ENCODE measurements at regions not wholly inside any gene's neighbourhood (a gene's known extent, or its start where the extent isn't known, plus 50 kb on each side); places are given as distances from the start of the nearest gene placed in this dataset.
A peak's percentile ranks its signal among the peaks of the same experiment; 100 is the strongest.
"Not testable (repeated sequence)": the region's sequence is repeated elsewhere in the genome, so short reads cannot be mapped to it uniquely, and the experiment has no call there.

- Histone ChIP-seq H3K9me3 (replicated peaks; ENCODE audit: control insufficient read depth, low read depth, low read length) (peaks cover 2% of the 10 kb centered on the region), H3K27ac (ENCODE audit: low read length) (no peak overlapping the region), H3K27me3 (ENCODE audit: control insufficient read depth, insufficient read depth, low read length) (no peaks in the 10 kb centered on the region), H3K4me1 (ENCODE audit: control insufficient read depth, insufficient read depth, low read length) (no peaks in the 10 kb centered on the region), H3K36me3 (ENCODE audit: control insufficient read depth, insufficient read depth, low read length) (no peaks in the 10 kb centered on the region), H3K4me3 (ENCODE audit: low read length) (no peak overlapping the region)
- DNase-seq, result no peak
- WGBS (ENCODE audit: insufficient coverage), result no CpG with 5 or more reads among the region's 1 CpG
These were observed 1012.0 kb downstream of the RPA4 start for GRCh38 chrX:97895751-97896150.

GRCh38 chrX:97897998-97898397 lies 1014.3 kb downstream of the RPA4 start:
- H3K36me3 ChIP-seq (ENCODE audit: control insufficient read depth, insufficient read depth, low read length), result no peaks in the 10 kb centered on the region
- no peak overlapping the region for H3K4me3 ChIP-seq (ENCODE audit: low read length)
- no peaks in the 10 kb centered on the region for H3K9me3 ChIP-seq (replicated peaks; ENCODE audit: control insufficient read depth, low read depth, low read length)
- no peak for DNase-seq
- H3K27me3 ChIP-seq (ENCODE audit: control insufficient read depth, insufficient read depth, low read length), result peaks cover 3% of the 10 kb centered on the region
- H3K4me1 ChIP-seq (ENCODE audit: control insufficient read depth, insufficient read depth, low read length), result no peaks in the 10 kb centered on the region
- no peak overlapping the region for H3K27ac ChIP-seq (ENCODE audit: low read length)
- WGBS (ENCODE audit: insufficient coverage), result no CpG with 5 or more reads among the region's 1 CpG

- DNase-seq, result no peak
- Histone ChIP-seq H3K36me3 (ENCODE audit: control insufficient read depth, insufficient read depth, low read length) (no peaks in the 10 kb centered on the region), H3K27ac (ENCODE audit: low read length) (no peak overlapping the region), H3K27me3 (ENCODE audit: control insufficient read depth, insufficient read depth, low read length) (peaks cover 3% of the 10 kb centered on the region), H3K4me1 (ENCODE audit: control insufficient read depth, insufficient read depth, low read length) (no peaks in the 10 kb centered on the region), H3K9me3 (replicated peaks; ENCODE audit: control insufficient read depth, low read depth, low read length) (no peaks in the 10 kb centered on the region), H3K4me3 (ENCODE audit: low read length) (no peak overlapping the region)
- WGBS (ENCODE audit: insufficient coverage), result 88% methylated on average over 1 of the region's 2 CpGs
These were observed 1015.1 kb downstream of the RPA4 start for GRCh38 chrX:97898798-97899197.

- Histone ChIP-seq H3K4me3 (ENCODE audit: low read length) (no peak overlapping the region), H3K27ac (ENCODE audit: low read length) (no peak overlapping the region), H3K9me3 (replicated peaks; ENCODE audit: control insufficient read depth, low read depth, low read length) (peaks cover 2% of the 10 kb centered on the region), H3K4me1 (ENCODE audit: control insufficient read depth, insufficient read depth, low read length) (no peaks in the 10 kb centered on the region), H3K36me3 (ENCODE audit: control insufficient read depth, insufficient read depth, low read length) (no peaks in the 10 kb centered on the region), H3K27me3 (ENCODE audit: control insufficient read depth, insufficient read depth, low read length) (peaks cover 2% of the 10 kb centered on the region)
- no peak for DNase-seq
- WGBS (ENCODE audit: insufficient coverage), result no CpG with 5 or more reads among the region's 1 CpG
These were observed 1024.1 kb downstream of the RPA4 start for GRCh38 chrX:97907791-97908190.

- no peaks in the 10 kb centered on the region for H3K4me1 ChIP-seq (ENCODE audit: control insufficient read depth, insufficient read depth, low read length)
- H3K27me3 ChIP-seq (ENCODE audit: control insufficient read depth, insufficient read depth, low read length), result peaks cover 2% of the 10 kb centered on the region
- H3K36me3 ChIP-seq (ENCODE audit: control insufficient read depth, insufficient read depth, low read length), result no peaks in the 10 kb centered on the region
- H3K9me3 ChIP-seq (replicated peaks; ENCODE audit: control insufficient read depth, low read depth, low read length), result peaks cover 2% of the 10 kb centered on the region
- H3K27ac ChIP-seq (ENCODE audit: low read length), result no peak overlapping the region
- no peak overlapping the region for H3K4me3 ChIP-seq (ENCODE audit: low read length)
- 70% methylated on average over 1 of the region's 3 CpGs for WGBS (ENCODE audit: insufficient coverage)
- DNase-seq, result peak; percentile 7
These were observed 1025.5 kb downstream of the RPA4 start for GRCh38 chrX:97909245-97909644.

GRCh38 chrX:97915390-97915789 lies 1031.7 kb downstream of the RPA4 start:
- not testable (repeated sequence) for H3K9me3 ChIP-seq (replicated peaks; ENCODE audit: control insufficient read depth, low read depth, low read length); DNase-seq; H3K4me3 ChIP-seq (ENCODE audit: low read length); H3K27ac ChIP-seq (ENCODE audit: low read length); H3K4me1 ChIP-seq (ENCODE audit: control insufficient read depth, insufficient read depth, low read length); H3K36me3 ChIP-seq (ENCODE audit: control insufficient read depth, insufficient read depth, low read length)
- 100% methylated on average over 4 of the region's 10 CpGs for WGBS (ENCODE audit: insufficient coverage)
- peaks cover 13% of the 10 kb centered on the region for H3K27me3 ChIP-seq (ENCODE audit: control insufficient read depth, insufficient read depth, low read length)

GRCh38 chrX:97921223-97921622 lies 1037.5 kb downstream of the RPA4 start:
- not testable (repeated sequence) for H3K4me1 ChIP-seq (ENCODE audit: control insufficient read depth, insufficient read depth, low read length); DNase-seq; H3K36me3 ChIP-seq (ENCODE audit: control insufficient read depth, insufficient read depth, low read length); H3K9me3 ChIP-seq (replicated peaks; ENCODE audit: control insufficient read depth, low read depth, low read length); H3K27me3 ChIP-seq (ENCODE audit: control insufficient read depth, insufficient read depth, low read length); H3K27ac ChIP-seq (ENCODE audit: low read length); H3K4me3 ChIP-seq (ENCODE audit: low read length)
- WGBS (ENCODE audit: insufficient coverage), result 92% methylated on average over 7 of the region's 8 CpGs

- H3K36me3 ChIP-seq (ENCODE audit: control insufficient read depth, insufficient read depth, low read length), result no peaks in the 10 kb centered on the region
- no peak for DNase-seq
- no peak overlapping the region for H3K4me3 ChIP-seq (ENCODE audit: low read length)
- H3K27me3 ChIP-seq (ENCODE audit: control insufficient read depth, insufficient read depth, low read length), result no peaks in the 10 kb centered on the region
- no CpG with 5 or more reads among the region's 2 CpGs for WGBS (ENCODE audit: insufficient coverage)
- peaks cover 3% of the 10 kb centered on the region for H3K9me3 ChIP-seq (replicated peaks; ENCODE audit: control insufficient read depth, low read depth, low read length)
- no peak overlapping the region for H3K27ac ChIP-seq (ENCODE audit: low read length)
- H3K4me1 ChIP-seq (ENCODE audit: control insufficient read depth, insufficient read depth, low read length), result no peaks in the 10 kb centered on the region
These were observed 1047.9 kb downstream of the RPA4 start for GRCh38 chrX:97931586-97931985.

GRCh38 chrX:97936296-97936695 lies 1052.6 kb downstream of the RPA4 start:
- Histone ChIP-seq H3K27me3 (ENCODE audit: control insufficient read depth, insufficient read depth, low read length) (no peaks in the 10 kb centered on the region), H3K9me3 (replicated peaks; ENCODE audit: control insufficient read depth, low read depth, low read length) (no peaks in the 10 kb centered on the region), H3K4me1 (ENCODE audit: control insufficient read depth, insufficient read depth, low read length) (no peaks in the 10 kb centered on the region), H3K27ac (ENCODE audit: low read length) (no peak overlapping the region), H3K36me3 (ENCODE audit: control insufficient read depth, insufficient read depth, low read length) (no peaks in the 10 kb centered on the region), H3K4me3 (ENCODE audit: low read length) (no peak overlapping the region)
- no CpG with 5 or more reads among the region's 1 CpG for WGBS (ENCODE audit: insufficient coverage)
- DNase-seq, result no peak

- DNase-seq, result peak; percentile 2
- Histone ChIP-seq H3K27ac (ENCODE audit: low read length) (no peak overlapping the region), H3K4me3 (ENCODE audit: low read length) (no peak overlapping the region), H3K36me3 (ENCODE audit: control insufficient read depth, insufficient read depth, low read length) (no peaks in the 10 kb centered on the region), H3K4me1 (ENCODE audit: control insufficient read depth, insufficient read depth, low read length) (no peaks in the 10 kb centered on the region), H3K27me3 (ENCODE audit: control insufficient read depth, insufficient read depth, low read length) (no peaks in the 10 kb centered on the region), H3K9me3 (replicated peaks; ENCODE audit: control insufficient read depth, low read depth, low read length) (no peaks in the 10 kb centered on the region)
- no CpG with 5 or more reads among the region's 1 CpG for WGBS (ENCODE audit: insufficient coverage)
These were observed 1055.0 kb downstream of the RPA4 start for GRCh38 chrX:97938706-97939105.

- WGBS (ENCODE audit: insufficient coverage), result 50% methylated on average over 1 of the region's 7 CpGs
- no peaks in the 10 kb centered on the region for H3K9me3 ChIP-seq (replicated peaks; ENCODE audit: control insufficient read depth, low read depth, low read length)
- DNase-seq, result no peak
- no peak overlapping the region for H3K27ac ChIP-seq (ENCODE audit: low read length)
- H3K27me3 ChIP-seq (ENCODE audit: control insufficient read depth, insufficient read depth, low read length), result peaks cover 2% of the 10 kb centered on the region
- H3K36me3 ChIP-seq (ENCODE audit: control insufficient read depth, insufficient read depth, low read length), result no peaks in the 10 kb centered on the region
- H3K4me3 ChIP-seq (ENCODE audit: low read length), result no peak overlapping the region
- no peaks in the 10 kb centered on the region for H3K4me1 ChIP-seq (ENCODE audit: control insufficient read depth, insufficient read depth, low read length)
These were observed 1084.9 kb downstream of the RPA4 start for GRCh38 chrX:97968376-97969163.

All from muscle of leg (tissue), 3 donors.